Right kidney (tissue), 1 donor: ENCODE measurements at regions not wholly inside any gene's neighbourhood (a gene's known extent, or its start where the extent isn't known, plus 50 kb on each side); places are given as distances from the start of the nearest gene placed in this dataset.

Experiments
- DNase-seq: peaks from one replicate; pipeline ENCODE4 v3.0.0-alpha.2; 2016

DNA sequence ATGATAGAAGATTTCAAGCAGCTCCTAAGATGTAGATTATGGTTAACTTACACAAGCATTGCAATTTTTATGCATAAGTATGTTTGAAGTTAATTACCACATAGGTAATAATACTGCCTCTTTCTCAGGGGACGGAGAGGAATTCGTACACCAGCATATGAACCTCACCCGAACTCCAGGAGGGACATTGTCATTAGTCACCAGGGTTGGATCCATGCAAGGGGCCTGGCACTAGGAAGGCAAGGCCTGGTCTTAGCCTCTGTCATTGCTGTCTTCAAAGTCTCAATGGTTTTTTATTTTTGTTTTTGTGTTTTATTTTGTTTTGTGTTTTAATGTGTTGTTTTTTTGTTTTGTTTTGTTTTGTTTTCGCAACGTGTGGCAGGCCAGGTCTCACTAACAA lies 145.6 kb upstream of the PPP2R2D start:
- no peak for DNase-seq

DNA sequence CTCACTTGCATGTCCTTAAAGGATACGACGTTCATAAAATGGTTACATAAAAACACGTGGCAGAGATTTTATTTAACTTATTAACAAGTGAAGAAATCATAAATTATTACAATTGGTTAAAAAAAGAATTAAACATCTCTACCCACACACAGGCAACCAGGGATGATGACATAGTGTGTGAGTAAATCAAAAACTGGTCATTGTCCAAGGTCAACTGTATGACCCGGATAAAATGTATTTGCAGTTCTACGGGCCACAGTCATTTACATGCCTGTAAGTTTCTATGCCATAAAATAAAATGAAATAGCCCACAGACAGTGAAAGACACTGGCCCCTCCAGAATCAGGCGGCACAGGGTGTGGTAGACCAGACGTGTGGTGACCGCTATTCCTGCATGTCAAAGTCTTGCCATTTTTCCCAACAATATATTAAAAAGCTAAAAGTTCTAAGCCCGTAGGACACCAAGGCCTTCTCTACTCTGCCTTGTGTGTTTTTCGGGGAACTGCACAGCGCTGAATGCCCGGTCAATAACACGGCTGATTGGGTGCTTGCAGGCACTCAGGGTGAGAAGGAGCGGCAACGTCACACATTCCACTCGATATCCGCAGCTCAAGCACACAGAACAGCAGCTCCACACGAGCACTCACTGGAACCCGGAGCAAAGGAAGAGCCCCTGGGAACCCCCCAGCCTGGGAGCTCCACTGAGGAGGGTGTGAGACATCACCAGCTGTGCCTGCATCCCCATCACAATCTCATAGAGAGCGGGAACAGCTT lies 143.3 kb upstream of the PPP2R2D start:
- no peak for DNase-seq

DNA sequence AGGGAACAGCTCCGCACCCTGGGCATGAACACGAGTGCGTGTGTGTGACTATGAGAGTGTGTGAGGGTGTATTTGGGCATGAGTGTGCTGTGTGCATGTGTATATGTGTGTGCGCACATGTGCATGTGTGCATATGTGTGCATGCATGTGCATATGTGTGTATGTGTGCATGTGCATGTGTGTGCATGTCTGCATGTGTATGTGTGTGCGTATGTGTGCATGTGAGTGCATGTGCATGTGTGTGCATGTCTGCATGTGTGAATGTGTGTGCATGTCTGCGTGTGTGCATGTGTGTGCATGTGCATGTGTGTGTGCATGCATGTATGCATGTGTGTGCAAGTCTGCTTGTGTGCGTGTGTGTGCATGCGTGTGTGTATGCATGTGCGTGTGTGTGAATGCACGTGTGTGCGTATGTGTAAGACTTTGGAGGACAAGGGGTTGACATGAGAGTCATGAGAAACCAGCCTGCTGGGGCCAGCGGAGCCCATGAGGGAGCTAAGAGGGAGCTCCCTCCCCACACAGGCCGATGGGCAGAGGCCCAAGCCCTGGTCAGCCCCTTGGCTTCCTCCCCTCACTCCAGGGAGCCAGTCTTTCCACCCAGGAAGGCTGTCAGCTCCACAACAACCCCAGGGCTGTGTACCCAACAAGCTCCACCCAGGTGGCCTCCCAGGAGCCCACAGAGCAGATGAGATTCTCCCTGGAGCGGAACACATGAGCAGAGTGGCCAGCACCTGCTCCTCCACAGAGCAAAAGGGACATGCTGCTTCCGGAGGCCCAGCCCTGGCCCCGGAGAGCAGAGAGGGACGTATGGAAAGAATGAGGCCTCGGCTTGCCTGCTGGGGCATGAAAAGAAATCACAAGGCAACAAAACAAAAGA lies 142.5 kb upstream of the PPP2R2D start:
- DNase-seq = peak; percentile 61

DNA sequence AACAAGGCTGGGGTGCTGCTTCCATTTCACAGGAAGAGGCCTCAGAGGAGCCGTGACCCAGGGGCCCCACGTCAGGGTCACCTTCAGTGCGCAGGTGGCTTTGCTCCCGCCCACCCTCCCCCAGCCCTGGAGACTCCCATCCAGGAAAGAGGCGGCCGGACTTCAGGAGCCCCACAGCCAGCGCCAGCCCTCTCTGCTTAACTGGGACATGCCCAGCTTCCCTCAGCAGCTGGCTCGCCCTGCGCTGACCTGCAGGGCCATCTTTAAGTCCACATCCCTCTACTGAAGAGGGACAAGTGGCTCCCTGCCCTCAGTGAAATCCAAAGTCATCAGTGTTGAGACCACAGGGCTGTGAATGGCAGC lies 141.9 kb upstream of the PPP2R2D start:
- no peak for DNase-seq

- no peak for DNase-seq
Measured at GRCh38 chr10:131759347-131759746, 141.5 kb upstream of the PPP2R2D start.

GRCh38 chr10:131760416-131761166 lies 140.2 kb upstream of the PPP2R2D start:
- no peak for DNase-seq

DNA sequence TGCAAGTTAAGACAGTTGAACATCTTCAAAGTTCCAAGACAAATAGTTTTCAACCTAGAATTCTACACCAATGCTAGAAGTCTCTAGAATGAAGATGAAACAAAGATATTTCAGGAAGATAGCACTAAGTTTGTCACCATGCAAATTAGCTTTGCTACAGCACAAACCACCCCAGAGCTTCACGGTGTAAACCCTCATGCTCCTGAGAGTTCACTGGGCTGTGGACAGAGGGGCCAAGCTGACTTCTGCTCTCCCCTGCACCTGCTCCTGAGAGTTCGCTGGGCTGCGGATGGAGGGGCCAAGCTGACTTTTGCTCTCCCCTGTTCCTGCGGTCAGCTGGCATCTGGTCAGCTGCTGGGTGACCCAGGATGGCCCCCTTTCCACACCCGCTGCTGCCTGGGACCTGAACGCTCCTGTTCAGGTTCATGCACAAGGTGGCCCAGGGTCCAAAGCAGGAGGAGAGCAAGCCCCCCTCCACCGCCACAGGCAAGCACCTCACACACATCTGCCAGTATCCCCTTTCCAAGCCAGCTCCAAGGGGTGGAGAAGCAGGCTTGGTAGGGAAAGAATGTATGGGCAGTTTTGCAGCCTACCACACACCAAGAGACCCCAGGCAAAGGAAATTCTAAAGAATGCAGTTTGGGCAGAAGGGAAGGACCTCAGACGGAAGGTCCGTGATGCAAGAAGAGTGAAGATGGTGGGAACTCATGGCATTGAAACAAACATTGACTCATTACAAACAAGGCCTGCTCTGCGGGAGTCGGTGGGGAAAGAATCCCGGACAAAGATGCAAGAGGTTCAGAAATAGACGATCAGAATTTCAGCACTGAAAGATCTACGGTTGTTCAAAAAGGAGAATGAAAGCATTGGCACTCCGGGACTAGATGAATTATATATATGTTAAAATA lies 137.8 kb upstream of the PPP2R2D start:
- no peak for DNase-seq

DNA sequence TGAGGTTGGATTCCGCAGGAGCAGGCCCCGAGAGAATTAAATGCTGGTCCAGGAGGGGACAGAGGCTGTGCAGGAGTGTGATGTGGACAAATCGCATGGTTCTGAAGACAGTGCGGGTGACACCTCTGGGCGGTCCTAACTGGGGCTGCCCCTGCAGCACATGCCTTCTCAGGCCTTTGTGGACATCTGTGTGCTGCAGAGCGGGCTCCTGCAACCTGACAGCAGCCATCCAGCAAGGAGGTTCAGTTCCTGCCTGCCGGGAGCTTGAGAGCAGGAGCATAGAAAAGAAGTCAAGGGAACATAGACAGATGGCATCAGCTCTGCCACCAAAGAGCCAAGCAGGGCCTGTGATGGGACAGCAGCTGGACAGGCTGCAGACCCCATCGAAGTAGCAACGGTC lies 135.9 kb upstream of the PPP2R2D start:
- no peak for DNase-seq

GRCh38 chr10:131766096-131766495 lies 134.7 kb upstream of the PPP2R2D start:
- DNase-seq = no peak

DNA sequence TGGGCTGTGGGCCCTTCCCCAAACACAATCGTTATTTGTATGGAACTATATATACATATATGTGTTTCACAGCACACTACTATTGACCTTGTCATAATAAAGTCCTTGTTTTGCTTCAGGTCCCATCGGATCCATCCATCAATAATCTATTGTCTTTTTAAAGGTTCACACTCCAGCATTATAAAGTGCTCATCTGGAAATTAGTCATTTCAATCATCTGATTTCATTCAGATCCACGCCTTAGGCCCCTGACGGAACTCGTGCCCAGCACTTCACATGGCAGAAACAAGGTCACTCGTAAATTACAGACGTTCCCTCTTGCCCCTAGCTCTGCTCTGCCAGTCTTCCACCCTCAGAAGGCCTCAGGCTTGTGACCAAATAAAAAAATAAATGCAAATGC lies 133.1 kb upstream of the PPP2R2D start:
- no peak for DNase-seq

- DNase-seq = peak; percentile 26
Measured at GRCh38 chr10:131769571-131770410, 131.0 kb upstream of the PPP2R2D start.

- DNase-seq = no peak
Measured at GRCh38 chr10:131770946-131771633, 129.7 kb upstream of the PPP2R2D start.

DNA sequence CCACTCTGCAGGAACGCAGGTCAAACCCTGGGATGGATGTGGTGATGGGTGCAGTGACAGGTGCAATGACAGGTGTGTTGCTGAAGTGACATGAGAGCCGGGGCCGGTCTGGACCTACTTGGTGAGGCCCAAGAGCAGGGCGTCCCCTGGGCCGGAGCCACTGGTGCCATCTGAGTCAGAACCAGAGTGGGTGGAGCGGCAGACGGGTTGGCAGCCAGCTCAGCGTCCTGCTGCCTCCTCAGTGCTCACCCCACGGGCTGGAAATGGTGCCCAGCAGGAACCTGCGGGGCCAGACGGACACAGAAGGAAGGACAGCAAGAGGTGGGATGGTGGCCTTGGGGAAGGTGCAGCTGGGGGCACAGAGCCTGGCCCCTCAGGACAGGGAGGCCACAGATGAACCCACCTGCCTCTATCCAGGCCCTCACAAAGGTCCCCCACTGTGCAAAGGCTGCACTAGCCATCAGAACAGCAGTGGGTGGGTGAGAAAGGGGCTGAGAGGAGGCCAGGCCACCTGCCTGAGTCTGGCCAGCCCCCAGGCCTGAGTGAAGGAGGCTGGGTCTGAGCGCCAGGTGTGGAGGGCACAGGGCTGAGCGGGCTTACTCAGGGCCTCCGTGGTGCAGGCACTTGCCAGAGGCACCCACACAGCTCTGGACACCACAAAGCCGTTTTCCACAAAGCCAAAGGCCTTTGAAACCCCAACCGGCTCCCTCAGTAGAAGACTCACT lies 129.0 kb upstream of the PPP2R2D start:
- no peak for DNase-seq

DNA sequence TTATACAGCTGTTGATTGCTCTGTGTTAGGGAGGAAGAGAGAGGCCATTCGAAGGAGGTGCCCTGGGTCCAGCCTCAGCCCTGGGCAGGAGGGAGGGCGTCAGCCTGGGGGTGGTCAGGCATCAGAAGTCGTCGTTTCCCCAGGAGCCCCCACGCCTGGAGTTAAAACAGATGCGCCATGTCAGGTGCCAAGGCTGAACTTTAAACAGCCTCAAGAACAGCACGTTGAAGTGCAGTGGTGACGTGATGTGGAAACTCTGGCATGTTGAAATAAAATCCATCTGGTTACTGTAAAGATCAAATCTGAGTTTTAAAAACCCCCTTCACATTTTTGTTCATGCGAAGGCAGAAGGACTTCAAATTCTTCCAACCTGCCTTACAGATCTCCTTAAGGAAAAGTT lies 128.4 kb upstream of the PPP2R2D start:
- no peak for DNase-seq

GRCh38 chr10:131773370-131774343 lies 127.2 kb upstream of the PPP2R2D start:
- no peak for DNase-seq

DNA sequence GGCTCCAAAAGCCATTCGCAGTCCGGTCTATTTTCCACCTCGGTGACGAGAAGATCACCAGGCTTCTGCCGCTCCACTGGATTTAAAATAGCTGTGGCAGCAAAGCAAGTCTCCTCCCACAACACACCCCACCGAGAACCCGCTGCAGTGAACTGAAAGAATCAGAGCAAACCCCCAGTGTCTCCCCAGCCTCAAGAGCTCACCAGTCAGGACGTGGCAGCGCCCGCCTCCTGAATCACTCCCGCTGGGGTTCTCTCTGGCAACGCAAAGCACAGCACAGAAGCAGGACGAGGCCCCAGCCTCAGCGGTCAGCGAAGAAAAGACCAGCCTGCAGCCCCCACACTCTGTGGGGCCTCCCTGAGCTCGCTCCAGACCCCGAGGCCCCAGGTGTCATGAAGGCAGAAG lies 126.1 kb upstream of the PPP2R2D start:
- no peak for DNase-seq

DNA sequence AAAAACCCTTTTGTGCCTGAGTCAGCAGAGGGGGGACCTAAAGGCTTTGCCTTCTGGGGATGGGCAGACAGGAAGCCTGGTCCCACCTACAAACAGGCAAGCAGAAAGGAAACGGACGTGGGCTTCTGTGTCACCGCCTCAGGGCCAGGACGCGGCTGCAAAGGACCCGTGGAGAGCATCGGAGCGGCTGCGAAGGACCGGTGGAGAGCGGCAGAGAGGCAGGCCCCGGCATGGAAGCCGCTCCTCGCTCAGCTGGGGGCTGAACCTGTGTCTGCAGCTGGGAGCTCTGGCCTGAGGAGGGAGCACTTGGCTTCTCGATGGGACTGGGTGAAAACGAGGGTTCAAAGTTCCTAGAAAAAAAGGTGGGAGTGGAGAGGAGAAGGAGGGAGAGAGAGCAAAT lies 125.4 kb upstream of the PPP2R2D start:
- DNase-seq = no peak

GRCh38 chr10:131775833-131776232 lies 125.0 kb upstream of the PPP2R2D start:
- DNase-seq = no peak
